ENCODE measurements at regions not wholly inside any gene's neighbourhood (a gene's known extent, or its start where the extent isn't known, plus 50 kb on each side); places are given as distances from the start of the nearest gene placed in this dataset.
"Not testable (repeated sequence)": the region's sequence is repeated elsewhere in the genome, so short reads cannot be mapped to it uniquely, and the experiment has no call there.

DNA sequence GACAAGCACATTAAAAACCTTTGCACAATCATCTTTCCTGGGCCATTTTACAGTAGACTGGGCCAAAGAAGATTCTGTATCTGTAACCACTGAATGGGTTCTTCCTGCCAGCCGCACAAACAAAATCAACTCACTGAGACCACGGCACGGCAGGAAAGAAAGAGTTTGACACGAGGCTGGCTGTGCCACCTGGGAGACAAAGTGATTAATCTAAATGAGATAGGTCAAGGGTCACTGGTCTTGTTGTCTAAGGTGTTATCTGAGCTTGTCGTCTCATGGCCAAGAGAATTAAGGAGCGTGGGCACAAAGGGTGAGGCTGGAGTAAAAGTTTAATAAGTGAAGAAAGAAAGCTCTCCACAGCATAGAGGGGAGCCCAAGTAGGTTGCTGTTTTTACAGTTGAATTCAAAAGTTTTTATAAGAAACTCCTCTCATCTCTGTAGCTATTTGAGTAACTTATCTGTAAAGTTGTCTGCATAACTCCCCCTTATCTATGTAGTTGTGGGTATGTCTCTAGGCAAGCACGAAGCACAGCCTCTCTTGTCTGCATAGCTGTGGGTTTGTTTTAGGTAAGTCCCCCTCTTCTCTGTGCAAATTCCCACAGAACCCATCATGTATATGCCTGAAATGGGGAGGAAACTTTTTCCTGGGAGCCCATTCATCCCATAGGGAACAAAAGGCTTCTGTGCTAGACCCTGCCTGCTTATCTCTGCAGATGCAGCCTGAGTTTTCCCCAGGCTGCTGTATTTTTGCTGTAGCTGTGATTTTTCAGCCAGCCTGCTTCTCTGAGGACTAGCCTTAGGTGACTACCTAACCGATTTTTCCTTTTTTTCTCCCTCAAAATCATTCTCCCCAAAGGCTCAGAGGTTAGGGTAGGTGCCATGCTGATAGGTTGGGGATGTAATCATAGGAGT, 1314.6 kb upstream of the TMEM132C start:
- DNase-seq, result no peak

DNA sequence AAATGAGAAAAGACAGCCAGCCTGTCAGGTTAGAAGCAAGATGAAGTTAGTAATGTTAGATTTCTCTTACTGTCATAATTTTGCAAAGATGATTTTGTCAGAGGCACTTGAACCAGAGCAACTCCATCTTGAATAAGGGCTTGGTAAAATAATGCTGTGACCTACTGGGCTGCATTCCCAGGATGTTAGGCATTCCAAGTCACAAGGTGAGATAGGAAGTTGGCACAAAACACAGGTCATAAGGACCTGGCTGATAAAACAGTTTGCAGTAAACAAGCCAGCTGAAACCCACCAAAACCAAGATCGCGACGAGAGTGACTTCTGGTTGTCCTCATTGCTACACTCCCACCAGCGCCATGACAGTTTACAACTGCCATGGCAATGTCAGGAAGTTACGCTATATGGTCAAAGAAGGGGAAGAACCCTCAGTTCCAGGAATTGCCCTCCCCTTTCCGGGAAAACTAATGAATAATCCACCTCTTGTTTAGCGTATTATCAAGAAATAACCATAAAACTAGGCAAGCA, 1313.5 kb upstream of the TMEM132C start:
- DNase-seq, result no peak

- no peak for DNase-seq
Measured at GRCh38 chr12:126960221-126960620, 1306.7 kb upstream of the TMEM132C start.

DNA sequence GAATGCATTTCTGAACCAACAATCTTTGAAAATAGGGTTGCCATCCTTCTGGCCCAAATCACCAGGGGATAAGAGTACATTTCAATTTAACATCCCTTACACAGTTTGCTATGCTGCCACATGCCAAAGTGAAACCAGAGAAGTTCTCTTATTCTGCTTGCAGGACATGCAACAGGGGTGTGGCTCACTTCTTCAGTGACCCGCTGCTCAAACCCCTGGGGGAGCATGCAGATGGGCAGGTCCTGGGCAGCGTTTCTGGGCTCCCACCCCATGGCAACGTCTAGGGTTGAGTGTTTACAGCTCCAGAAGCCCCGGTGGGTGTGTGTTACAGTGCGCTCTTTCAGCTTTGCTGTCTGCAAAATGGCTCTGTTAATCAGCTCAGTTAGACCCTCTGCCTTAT, 1306.3 kb upstream of the TMEM132C start:
- DNase-seq, result no peak

- no peak for DNase-seq
Measured at GRCh38 chr12:126963825-126964224, 1303.1 kb upstream of the TMEM132C start.

GRCh38 chr12:126966498-126966897, 1300.5 kb upstream of the TMEM132C start:
- DNase-seq, result no peak

DNA sequence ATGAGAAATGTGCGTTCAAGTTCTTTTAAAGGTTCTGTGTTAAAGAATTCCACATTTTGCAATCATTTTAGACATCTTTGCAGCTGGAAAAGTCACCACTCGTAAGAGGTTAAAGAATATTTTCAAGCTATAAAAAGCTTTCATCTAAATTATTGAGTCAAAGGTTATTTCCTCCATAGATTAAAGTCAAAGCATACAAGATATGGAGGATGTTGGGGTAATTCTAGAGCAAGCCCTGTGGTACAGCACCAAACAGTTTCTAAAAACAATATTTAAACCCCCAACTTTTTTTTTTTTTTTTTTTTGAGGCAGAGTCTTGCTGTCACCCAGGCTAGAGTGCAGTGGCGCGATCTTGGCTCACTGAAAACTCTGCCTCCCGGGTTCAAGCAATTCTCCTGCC, 1299.8 kb upstream of the TMEM132C start:
- DNase-seq, result no peak

DNA sequence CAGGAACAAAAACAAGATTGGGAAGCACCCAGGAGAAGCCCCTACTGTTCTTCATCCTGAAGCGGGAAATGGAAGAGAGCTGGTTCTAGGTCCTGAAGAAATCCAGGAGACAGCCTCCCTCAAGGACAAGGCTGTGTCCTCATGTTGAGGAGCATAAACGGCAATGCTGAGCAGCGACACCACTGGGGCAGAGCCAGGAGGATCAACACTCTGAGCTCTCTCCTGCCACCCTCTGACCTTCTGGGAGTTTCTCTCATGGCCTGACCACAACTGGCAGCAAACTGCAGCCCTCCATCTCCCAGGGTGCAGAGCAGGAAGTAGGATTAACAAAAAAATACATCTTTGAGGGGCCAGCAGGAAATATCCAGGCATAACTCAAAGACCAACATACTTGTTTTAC, 1292.2 kb upstream of the TMEM132C start:
- no peak for DNase-seq

- DNase-seq, result no peak
Measured at GRCh38 chr12:126976579-126976978, 1290.4 kb upstream of the TMEM132C start.

DNA sequence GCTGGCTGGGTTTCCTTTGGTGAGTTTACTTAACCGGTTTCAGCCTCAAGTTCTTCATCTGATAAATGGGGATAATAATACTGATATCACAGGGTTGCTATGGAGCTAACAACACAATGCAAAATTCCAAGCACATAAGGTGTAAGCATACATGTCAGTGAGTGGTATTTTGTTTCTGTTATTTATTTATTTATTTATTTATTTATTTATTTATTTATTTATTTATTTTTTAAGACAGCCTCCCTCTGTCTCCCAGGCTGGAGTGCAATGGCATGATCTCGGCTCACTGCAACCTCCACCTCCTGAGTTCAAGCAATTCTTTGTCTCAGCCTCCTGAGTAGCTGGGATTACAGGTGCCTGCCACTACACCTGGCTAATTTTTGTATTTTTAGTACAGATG, 1287.4 kb upstream of the TMEM132C start:
- DNase-seq, result not testable (repeated sequence)

DNA sequence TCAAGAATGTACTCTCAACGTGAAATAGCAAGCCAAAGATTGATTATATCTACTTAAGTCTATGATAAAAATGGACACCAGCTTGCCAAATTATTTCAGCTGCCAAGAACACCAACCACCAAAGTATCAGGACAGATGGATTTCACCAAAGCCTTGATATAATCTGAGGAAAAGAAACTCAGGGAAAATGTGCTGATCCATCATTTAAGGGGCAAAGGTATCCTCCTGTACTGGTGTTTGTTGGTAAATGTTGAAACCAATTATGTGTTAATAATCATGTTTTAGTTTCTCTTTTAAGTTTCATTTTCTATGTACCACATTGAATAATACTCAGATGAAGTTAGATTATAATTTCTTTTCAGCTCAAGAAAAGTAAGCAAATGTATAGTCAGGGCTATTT, 1284.3 kb upstream of the TMEM132C start:
- DNase-seq, result no peak

- DNase-seq, result not testable (repeated sequence)
Measured at GRCh38 chr12:126983735-126984134, 1283.2 kb upstream of the TMEM132C start.

GRCh38 chr12:126985663-126986062, 1281.3 kb upstream of the TMEM132C start:
- not testable (repeated sequence) for DNase-seq

DNA sequence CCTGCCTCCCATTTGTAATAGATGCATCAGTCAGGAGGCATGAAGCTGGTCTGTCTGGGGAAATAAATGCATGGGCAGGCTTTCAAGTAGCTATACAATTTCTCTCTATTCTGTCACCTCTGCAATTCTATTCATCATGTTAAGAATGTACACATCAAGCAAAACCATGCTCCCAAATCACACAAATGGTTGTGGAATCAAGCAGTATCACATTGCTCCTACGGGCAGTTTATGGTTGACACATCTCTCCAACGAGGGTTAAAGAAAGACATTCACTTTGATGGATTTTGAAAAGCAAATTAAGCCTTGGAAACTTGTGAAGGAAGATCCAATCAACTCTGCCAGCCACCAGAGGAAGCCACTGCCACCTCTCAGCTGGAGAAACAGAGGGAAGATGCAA, 1277.4 kb upstream of the TMEM132C start:
- DNase-seq, result no peak

DNA sequence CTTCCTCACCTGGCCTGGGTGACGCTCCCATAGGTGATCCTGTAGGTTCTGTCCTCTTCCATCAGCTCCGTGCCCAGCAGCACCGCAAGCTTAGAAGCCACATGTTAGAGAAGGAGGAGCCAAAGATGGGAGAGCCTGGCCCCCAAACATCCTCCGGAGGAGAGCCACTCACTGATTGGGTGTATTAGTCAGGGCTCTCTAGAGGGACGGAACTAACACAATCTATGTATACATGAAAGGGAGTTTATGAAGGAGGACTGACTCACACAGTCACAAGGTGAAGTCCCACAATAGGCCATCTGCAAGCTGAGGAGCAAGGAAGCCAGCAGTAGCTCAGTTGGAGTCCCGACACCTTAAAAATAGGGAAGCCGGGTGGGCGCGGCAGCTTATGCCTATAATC, 1273.1 kb upstream of the TMEM132C start:
- DNase-seq, result no peak

DNA sequence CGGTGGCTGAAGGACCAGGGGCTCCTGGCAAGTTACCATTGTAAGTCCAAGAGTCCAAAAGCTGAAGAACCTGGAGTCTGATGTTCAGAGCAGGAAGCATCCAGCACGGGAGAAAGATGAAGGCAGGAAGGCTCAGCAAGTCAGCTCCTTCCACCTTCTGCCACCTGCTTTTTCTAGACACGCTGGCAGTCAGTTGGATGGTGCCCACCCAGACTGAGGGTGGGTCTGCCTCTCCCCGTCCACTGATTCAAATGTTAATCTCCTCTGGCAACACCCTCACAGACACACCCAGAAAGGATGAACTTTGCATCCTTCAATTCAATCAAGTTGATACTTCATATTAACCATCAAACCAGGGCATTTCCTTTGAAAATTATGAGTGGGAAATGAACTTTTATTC, 1272.4 kb upstream of the TMEM132C start:
- no peak for DNase-seq

GRCh38 chr12:126998031-126998430, 1268.9 kb upstream of the TMEM132C start:
- no peak for DNase-seq

DNA sequence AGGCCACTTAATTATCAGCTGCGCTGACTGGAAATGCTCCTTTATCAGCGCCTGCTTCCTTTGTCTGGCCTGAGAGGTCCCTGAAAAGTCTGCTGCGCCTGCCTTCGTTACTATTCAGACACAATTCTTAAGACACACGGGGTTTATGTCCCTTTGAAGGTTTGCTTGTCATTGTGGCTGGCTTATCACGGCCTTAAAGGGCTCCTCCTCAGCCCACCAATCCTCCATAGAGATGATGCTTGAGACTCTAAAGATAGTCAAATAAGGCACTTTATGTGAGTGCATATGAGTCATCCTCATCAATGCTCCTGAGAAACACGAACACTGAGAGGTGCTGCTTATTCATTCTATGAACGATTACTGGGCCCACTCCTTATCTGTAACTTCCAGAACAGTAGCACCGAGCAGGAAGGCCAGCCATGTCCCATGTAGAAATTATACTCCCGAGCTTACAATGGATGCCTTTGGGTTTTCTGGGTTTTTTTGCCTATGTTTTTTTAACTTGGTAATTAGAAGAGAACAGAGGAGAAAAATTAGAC, 1268.2 kb upstream of the TMEM132C start:
- no peak for DNase-seq

DNA sequence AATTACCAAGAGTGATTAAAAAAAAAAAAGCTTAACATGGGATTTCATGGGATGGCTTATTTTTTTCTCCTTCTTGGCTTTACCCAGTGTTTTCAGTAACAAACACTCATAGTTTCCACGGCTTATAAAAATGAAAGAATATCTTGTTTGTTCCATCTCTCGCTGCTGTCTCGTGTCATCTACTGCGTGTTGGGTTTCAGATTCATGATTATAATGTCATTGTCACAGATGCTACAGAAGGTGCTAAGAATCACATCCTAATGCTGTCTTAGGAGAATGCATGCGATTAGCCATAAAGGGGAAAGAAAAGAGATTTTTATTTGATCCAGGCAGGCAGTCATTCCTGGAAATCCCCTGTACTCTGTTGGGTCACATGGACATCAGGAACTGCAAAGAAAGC, 1267.6 kb upstream of the TMEM132C start:
- DNase-seq, result no peak

GRCh38 chr12:127005406-127005805, 1261.6 kb upstream of the TMEM132C start:
- DNase-seq, result no peak

DNA sequence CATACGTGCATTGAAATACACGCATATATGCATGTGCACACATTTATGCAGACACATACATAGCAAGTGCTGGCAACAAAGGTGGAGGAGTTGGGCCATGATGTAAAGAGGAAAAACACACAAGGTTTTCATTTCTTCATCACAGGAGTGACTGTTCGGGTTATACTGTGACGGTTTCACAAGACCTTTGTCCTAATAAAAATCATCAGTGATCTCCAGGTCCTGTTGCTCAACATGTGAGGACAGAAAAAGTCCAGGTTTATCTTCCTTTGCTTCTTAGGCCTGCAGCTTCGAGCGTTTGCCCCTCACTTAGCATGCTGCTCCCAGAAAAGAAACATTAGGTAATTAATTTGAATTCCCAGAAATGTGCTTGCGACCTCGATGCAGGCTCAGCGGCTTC, 1260.0 kb upstream of the TMEM132C start:
- no peak for DNase-seq

- DNase-seq, result no peak
Measured at GRCh38 chr12:127008755-127009403, 1258.1 kb upstream of the TMEM132C start.

GRCh38 chr12:127012109-127012508, 1254.9 kb upstream of the TMEM132C start:
- DNase-seq, result no peak

- DNase-seq, result no peak
Measured at GRCh38 chr12:127013197-127013596, 1253.8 kb upstream of the TMEM132C start.
